MM.1S (cell line): ENCODE measurements at regions not wholly inside any gene's neighbourhood (a gene's known extent, or its start where the extent isn't known, plus 50 kb on each side); places are given as distances from the start of the nearest gene placed in this dataset.

Source experiments
- CTCF ChIP-seq: fragments of 300-600 bp; sonication (generic); IDR thresholded peaks from 2 replicates; pipeline ENCODE4 v1.5.1; 2016; ENCODE audit warnings: antibody characterized with exemption, low read length, mixed read lengths
- EZH2 ChIP-seq: fragments of 300-600 bp; sonication (generic); optimal IDR thresholded peaks from 2 replicates; pipeline ENCODE3; 2017; ENCODE audit warnings: low read depth, mild to moderate bottlenecking, antibody characterized with exemption, low read length, mixed read lengths

- no peak for TF ChIP-seq EZH2
- no peak for TF ChIP-seq CTCF
Observed at GRCh38 chr3:110932567-110932966, 139.0 kb upstream of the NECTIN3 start.
